Mesenchymal stem cell (in vitro differentiated cells and primary cell): ENCODE measurements at regions not wholly inside any gene's neighbourhood (a gene's known extent, or its start where the extent isn't known, plus 50 kb on each side); places are given as distances from the start of the nearest gene placed in this dataset.
A peak's percentile ranks its signal among the peaks of the same experiment; 100 is the strongest.

Experiments used
- DNase-seq: peaks from one replicate; pipeline ENCODE4 v3.0.0-alpha.2; 2013
- H2AFZ ChIP-seq: one replicate; pipeline ENCODE4 v1.6.1; 2013; ENCODE audit warnings: low read depth, mild to moderate bottlenecking, control low read depth, inconsistent platforms, low read length, moderate library complexity
- H2AK5ac ChIP-seq: 2 replicates; pipeline ENCODE4 v1.6.1; 2013; ENCODE audit warnings: low read length, moderate library complexity, mild to moderate bottlenecking, inconsistent platforms; ENCODE audit not compliant: severe bottlenecking
- H2BK120ac ChIP-seq: one replicate; pipeline ENCODE4 v1.6.1; 2013; ENCODE audit warnings: low read depth, mild to moderate bottlenecking, inconsistent platforms, low read length, moderate library complexity
- H2BK12ac ChIP-seq, 2 experiments: one replicate each; pipeline ENCODE4 v1.6.1; 2013; ENCODE audit warnings: inconsistent platforms in 2 of 2, low read length in 2 of 2, mild to moderate bottlenecking in 2 of 2, moderate library complexity in 2 of 2, control low read depth in 1 of 2
- H2BK15ac ChIP-seq: one replicate; pipeline ENCODE4 v1.6.1; 2013; ENCODE audit warnings: mild to moderate bottlenecking, low read depth, inconsistent platforms; ENCODE audit not compliant: poor library complexity, severe bottlenecking
- H2BK5ac ChIP-seq: 2 replicates; pipeline ENCODE4 v1.6.1; 2013; ENCODE audit warnings: low read depth, mild to moderate bottlenecking, low read length, control low read depth, inconsistent platforms; ENCODE audit not compliant: poor library complexity, severe bottlenecking
- H3K14ac ChIP-seq, 2 experiments: one replicate each; pipeline ENCODE4 v1.6.1; 2013; ENCODE audit warnings: inconsistent platforms in 2 of 2, low read length in 2 of 2, control low read depth in 1 of 2, mild to moderate bottlenecking in 1 of 2, moderate library complexity in 1 of 2
- H3K18ac ChIP-seq, 2 experiments: one replicate each; pipeline ENCODE4 v1.6.1; 2013; ENCODE audit warnings: inconsistent platforms in 2 of 2, low read length in 2 of 2, control low read depth in 1 of 2, low read depth in 1 of 2, mild to moderate bottlenecking in 1 of 2
- H3K23ac ChIP-seq, 2 experiments: one replicate each; pipeline ENCODE4 v1.6.1; 2013; ENCODE audit warnings: inconsistent platforms in 2 of 2, low read length in 2 of 2, mild to moderate bottlenecking in 2 of 2, moderate library complexity in 2 of 2, control low read depth in 1 of 2
- H3K27ac ChIP-seq: 2 replicates; pipeline ENCODE4 v1.5.1; 2013; ENCODE audit warnings: mild to moderate bottlenecking, moderate library complexity, low read length, control low read depth, inconsistent platforms; ENCODE audit not compliant: poor library complexity, severe bottlenecking
- H3K27me3 ChIP-seq, 2 experiments: 2 replicates each; pipeline versions ENCODE4 v1.6.1 to v1.7.0; 2013; ENCODE audit warnings: low read length in 2 of 2, mild to moderate bottlenecking in 2 of 2, moderate library complexity in 2 of 2, control low read depth in 1 of 2, inconsistent platforms in 1 of 2; ENCODE audit not compliant: control insufficient read depth in 1 of 2, insufficient read depth in 1 of 2
- H3K36me3 ChIP-seq, 2 experiments: 2 replicates each; pipeline versions ENCODE4 v1.6.1 to v1.7.0; 2013; ENCODE audit warnings: low read length in 2 of 2, control low read depth in 1 of 2, inconsistent platforms in 1 of 2, low read depth in 1 of 2, mild to moderate bottlenecking in 1 of 2; ENCODE audit not compliant: insufficient read depth in 2 of 2, control insufficient read depth in 1 of 2
- H3K4ac ChIP-seq, 2 experiments: one replicate each; pipeline ENCODE4 v1.6.1; 2013; ENCODE audit warnings: inconsistent platforms in 2 of 2, low read length in 2 of 2, mild to moderate bottlenecking in 2 of 2, moderate library complexity in 2 of 2, control low read depth in 1 of 2, low read depth in 1 of 2
- H3K4me1 ChIP-seq: 2 replicates; pipeline ENCODE4 v1.6.1; 2013; ENCODE audit warnings: low read depth, low read length, control low read depth; ENCODE audit not compliant: control insufficient read depth, insufficient read depth
- H3K4me2 ChIP-seq: 2 replicates; pipeline ENCODE4 v1.6.1; 2013; ENCODE audit warnings: low read length, mild to moderate bottlenecking, inconsistent platforms; ENCODE audit not compliant: poor library complexity, severe bottlenecking
- H3K4me3 ChIP-seq, 2 experiments: 2 replicates each; pipeline versions ENCODE4 v1.5.1 to v1.7.0; 2013; ENCODE audit warnings: low read length in 2 of 2, mild to moderate bottlenecking in 2 of 2, control low read depth in 1 of 2, low read depth in 1 of 2; ENCODE audit not compliant: insufficient read depth in 1 of 2
- H3K79me1 ChIP-seq: replicated peaks from 2 replicates; pipeline ENCODE4 v1.6.1; 2013; ENCODE audit warnings: mild to moderate bottlenecking, control low read depth, low read length, inconsistent platforms; ENCODE audit not compliant: poor library complexity, severe bottlenecking
- H3K9ac ChIP-seq: 2 replicates; pipeline ENCODE4 v1.7.0; 2013; ENCODE audit warnings: mild to moderate bottlenecking, low read length, moderate library complexity
- H3K9me3 ChIP-seq: 2 replicates; pipeline ENCODE4 v1.7.0; 2013; ENCODE audit warnings: mild to moderate bottlenecking, low read length; ENCODE audit not compliant: control insufficient read depth
- H4K8ac ChIP-seq: one replicate; pipeline ENCODE4 v1.6.1; 2013; ENCODE audit warnings: inconsistent platforms, mild to moderate bottlenecking, low read length, moderate library complexity
- H4K91ac ChIP-seq: one replicate; pipeline ENCODE4 v1.6.1; 2013; ENCODE audit warnings: mild to moderate bottlenecking, low read length, inconsistent platforms
- WGBS: methylation state at CpG from one replicate; pipeline ENCODE4 v1.1.7; 2013; ENCODE audit warnings: mixed read lengths; 5-methylcytosine and 5-hydroxymethylcytosine counted together

DNA sequence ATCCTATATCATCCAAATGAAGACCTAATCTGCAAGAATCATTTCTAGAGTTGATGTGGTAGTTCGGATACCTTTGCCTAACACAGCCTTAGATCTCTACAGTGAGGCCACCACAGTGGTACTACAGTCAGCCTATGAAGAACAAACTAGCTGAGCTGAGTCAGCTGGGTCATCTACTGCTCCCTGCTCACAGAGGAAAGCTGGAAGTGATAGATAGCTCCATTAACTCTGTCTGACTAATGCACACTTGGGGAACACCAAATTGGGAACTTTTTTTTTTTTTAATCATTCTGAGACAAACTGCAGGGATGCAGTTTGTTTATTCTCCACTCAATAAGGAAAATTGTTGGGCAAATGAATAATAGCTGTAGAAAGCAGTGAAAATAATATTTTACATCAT, 1160.6 kb downstream of the PCDH9 start:
- no peak overlapping the region for H2AFZ ChIP-seq
- H3K23ac ChIP-seq: no peak overlapping the region
- H4K91ac ChIP-seq: no peak overlapping the region
- no peak overlapping the region for H3K9ac ChIP-seq
- H2BK15ac ChIP-seq: no peak overlapping the region
- no peak overlapping the region for H3K27ac ChIP-seq
- H3K4ac ChIP-seq: no peak overlapping the region
- H3K4me1 ChIP-seq: no peaks in the 10 kb centered on the region
- H2BK12ac ChIP-seq: no peak overlapping the region
- DNase-seq: peak; percentile 18
- H3K79me1 ChIP-seq: no peaks in the 10 kb centered on the region
- H2BK120ac ChIP-seq: no peak overlapping the region
- no peaks in the 10 kb centered on the region for H3K36me3 ChIP-seq
- no peak overlapping the region for H2AK5ac ChIP-seq
- H4K8ac ChIP-seq: no peak overlapping the region
- no peak overlapping the region for H3K4me3 ChIP-seq
- H2BK5ac ChIP-seq: no peak overlapping the region
- no peak overlapping the region for H3K4me2 ChIP-seq
- H3K27me3 ChIP-seq: no peaks in the 10 kb centered on the region
- WGBS: 82% methylated on average over 1 of the region's 1 CpG
- no peak overlapping the region for H3K18ac ChIP-seq
- no peaks in the 10 kb centered on the region for H3K9me3 ChIP-seq
- H3K14ac ChIP-seq: no peak overlapping the region

DNA sequence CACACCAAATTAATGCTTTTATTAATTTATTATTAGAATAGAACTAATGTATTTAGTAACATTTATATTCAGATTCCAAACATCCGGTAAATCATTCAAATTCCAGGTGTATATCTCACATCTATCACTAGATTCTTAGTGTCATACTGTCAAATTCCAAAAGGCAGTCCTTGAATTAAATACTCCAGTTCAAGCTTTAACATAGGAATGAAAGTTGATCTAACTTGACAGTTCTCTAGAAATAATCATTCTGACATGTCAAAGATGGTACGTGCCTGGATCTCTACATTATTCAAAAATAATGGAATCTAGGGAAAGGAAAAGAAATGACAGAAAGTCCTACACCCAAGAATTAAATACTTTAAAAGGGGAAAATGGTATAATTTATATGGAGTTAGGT, 1161.5 kb downstream of the PCDH9 start:
- H2BK12ac ChIP-seq: no peak overlapping the region
- H4K91ac ChIP-seq: no peak overlapping the region
- no peak overlapping the region for H2BK120ac ChIP-seq
- no peak overlapping the region for H3K4me2 ChIP-seq
- H3K27ac ChIP-seq: no peak overlapping the region
- H3K23ac ChIP-seq: no peak overlapping the region
- no peak overlapping the region for H2BK5ac ChIP-seq
- no peaks in the 10 kb centered on the region for H3K27me3 ChIP-seq
- no peak overlapping the region for H2AFZ ChIP-seq
- H3K4me1 ChIP-seq: no peaks in the 10 kb centered on the region
- H3K14ac ChIP-seq: no peak overlapping the region
- no peak overlapping the region for H2BK15ac ChIP-seq
- H2AK5ac ChIP-seq: no peak overlapping the region
- no peaks in the 10 kb centered on the region for H3K36me3 ChIP-seq
- no peaks in the 10 kb centered on the region for H3K9me3 ChIP-seq
- no peak overlapping the region for H4K8ac ChIP-seq
- H3K4ac ChIP-seq: no peak overlapping the region
- 100% methylated on average over 1 of the region's 2 CpGs for WGBS
- H3K9ac ChIP-seq: no peak overlapping the region
- no peaks in the 10 kb centered on the region for H3K79me1 ChIP-seq
- DNase-seq: no peak
- no peak overlapping the region for H3K18ac ChIP-seq
- H3K4me3 ChIP-seq: no peak overlapping the region

DNA sequence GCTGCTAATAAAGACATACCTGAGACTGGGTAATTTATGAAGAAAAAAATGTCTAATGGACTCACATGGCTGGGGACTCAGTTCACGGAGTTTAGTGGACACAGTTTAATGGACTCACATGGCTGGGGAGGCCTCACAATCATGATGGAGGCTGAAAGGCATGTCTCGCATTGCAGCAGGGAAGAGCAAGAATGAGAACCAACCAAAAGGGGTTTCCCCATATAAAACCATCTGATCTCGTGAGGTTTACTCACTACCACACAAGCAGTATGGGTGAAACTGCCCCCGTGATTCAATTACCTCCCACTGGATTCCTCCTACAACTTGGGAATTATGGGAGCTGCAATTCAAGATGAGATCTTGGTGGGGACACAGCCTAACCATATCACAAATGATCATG, 1181.2 kb downstream of the PCDH9 start:
- no peak overlapping the region for H4K91ac ChIP-seq
- no peak overlapping the region for H3K27ac ChIP-seq
- H3K4me3 ChIP-seq: no peak overlapping the region
- no peak overlapping the region for H2BK120ac ChIP-seq
- no peak overlapping the region for H3K18ac ChIP-seq
- H3K14ac ChIP-seq: no peak overlapping the region
- no peak overlapping the region for H2AFZ ChIP-seq
- no peak overlapping the region for H2BK15ac ChIP-seq
- H2AK5ac ChIP-seq: no peak overlapping the region
- no peak overlapping the region for H3K23ac ChIP-seq
- 100% methylated on average over 1 of the region's 4 CpGs for WGBS
- H3K4me2 ChIP-seq: no peak overlapping the region
- no peak overlapping the region for H3K4ac ChIP-seq
- no peak overlapping the region for H2BK5ac ChIP-seq
- no peaks in the 10 kb centered on the region for H3K9me3 ChIP-seq
- H3K79me1 ChIP-seq: no peaks in the 10 kb centered on the region
- H3K4me1 ChIP-seq: no peaks in the 10 kb centered on the region
- no peak overlapping the region for H3K9ac ChIP-seq
- H3K27me3 ChIP-seq: no peaks in the 10 kb centered on the region
- no peak for DNase-seq
- no peaks in the 10 kb centered on the region for H3K36me3 ChIP-seq
- H4K8ac ChIP-seq: no peak overlapping the region
- H2BK12ac ChIP-seq: no peak overlapping the region

DNA sequence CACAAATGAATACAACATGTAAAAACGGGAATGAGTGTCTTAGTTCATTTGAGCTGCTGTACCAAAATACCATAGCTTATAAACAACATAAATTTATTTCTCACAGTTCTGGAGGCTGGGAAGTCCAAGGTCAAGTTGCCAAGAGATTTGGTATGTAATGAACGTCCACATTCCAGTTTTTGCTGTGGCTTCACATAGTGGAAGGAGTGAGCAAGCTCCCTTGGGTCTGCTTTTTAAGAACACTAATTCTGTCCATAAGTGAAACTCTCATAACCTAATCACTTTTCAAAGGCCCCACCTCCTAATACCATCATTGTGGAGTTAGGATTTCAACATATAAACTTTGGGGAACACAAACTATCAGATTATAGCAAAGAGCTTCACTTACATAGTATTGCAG, 1189.6 kb downstream of the PCDH9 start:
- Histone ChIP-seq H2AFZ (no peak overlapping the region), H2AK5ac (no peak overlapping the region), H3K14ac (no peak overlapping the region), H3K18ac (no peak overlapping the region), H3K4me3 (no peak overlapping the region), H3K4me2 (no peak overlapping the region), H3K9ac (no peak overlapping the region), H3K23ac (no peak overlapping the region), H3K9me3 (no peaks in the 10 kb centered on the region), H3K27me3 (no peaks in the 10 kb centered on the region), H3K36me3 (no peaks in the 10 kb centered on the region), H3K4ac (no peak overlapping the region), H3K79me1 (no peaks in the 10 kb centered on the region), H2BK15ac (no peak overlapping the region), H2BK12ac (no peak overlapping the region), H4K8ac (no peak overlapping the region), H2BK5ac (no peak overlapping the region), H3K27ac (no peak overlapping the region), H3K4me1 (no peaks in the 10 kb centered on the region), H2BK120ac (no peak overlapping the region), H4K91ac (no peak overlapping the region)
- DNase-seq: peak; percentile 6
- 40% methylated on average over 1 of the region's 2 CpGs for WGBS
